ENCODE measurements at regions not wholly inside any gene's neighbourhood (a gene's known extent, or its start where the extent isn't known, plus 50 kb on each side); places are given as distances from the start of the nearest gene placed in this dataset.

DNA sequence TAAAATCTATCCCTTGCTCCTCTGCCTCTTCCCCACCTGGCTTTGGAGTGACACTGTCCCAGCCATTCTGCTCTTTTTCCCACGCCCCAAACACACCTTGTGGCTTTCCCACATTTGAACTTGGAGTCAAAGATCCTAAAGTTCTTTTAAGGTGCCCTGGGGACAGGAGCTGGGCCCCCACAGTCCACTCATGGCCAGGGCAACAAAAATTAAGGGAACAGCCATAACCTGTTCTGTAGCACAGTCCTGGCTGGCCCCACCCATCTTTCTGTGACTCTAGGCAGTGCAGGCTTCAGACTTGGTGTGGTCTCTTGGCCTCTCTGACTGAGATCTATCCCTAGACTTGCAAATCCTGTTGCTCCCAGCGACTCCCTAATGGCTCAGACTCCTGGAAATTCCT is 143.0 kb upstream of the MAGI3 start:
- TF ChIP-seq, protein P1, sequence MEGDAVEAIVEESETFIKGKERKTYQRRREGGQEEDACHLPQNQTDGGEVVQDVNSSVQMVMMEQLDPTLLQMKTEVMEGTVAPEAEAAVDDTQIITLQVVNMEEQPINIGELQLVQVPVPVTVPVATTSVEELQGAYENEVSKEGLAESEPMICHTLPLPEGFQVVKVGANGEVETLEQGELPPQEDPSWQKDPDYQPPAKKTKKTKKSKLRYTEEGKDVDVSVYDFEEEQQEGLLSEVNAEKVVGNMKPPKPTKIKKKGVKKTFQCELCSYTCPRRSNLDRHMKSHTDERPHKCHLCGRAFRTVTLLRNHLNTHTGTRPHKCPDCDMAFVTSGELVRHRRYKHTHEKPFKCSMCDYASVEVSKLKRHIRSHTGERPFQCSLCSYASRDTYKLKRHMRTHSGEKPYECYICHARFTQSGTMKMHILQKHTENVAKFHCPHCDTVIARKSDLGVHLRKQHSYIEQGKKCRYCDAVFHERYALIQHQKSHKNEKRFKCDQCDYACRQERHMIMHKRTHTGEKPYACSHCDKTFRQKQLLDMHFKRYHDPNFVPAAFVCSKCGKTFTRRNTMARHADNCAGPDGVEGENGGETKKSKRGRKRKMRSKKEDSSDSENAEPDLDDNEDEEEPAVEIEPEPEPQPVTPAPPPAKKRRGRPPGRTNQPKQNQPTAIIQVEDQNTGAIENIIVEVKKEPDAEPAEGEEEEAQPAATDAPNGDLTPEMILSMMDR (IDR thresholded peaks at IDR 0.05; ENCODE audit: low read length) = no peak
- no peak for TF ChIP-seq EZH2 (IDR thresholded peaks at IDR 0.05; ENCODE audit: borderline replicate concordance, low read length)

Measured in OCI-LY1 (cell line).